PC-3 (cell line): ENCODE measurements at regions not wholly inside any gene's neighbourhood (a gene's known extent, or its start where the extent isn't known, plus 50 kb on each side); places are given as distances from the start of the nearest gene placed in this dataset.
"Not testable (repeated sequence)": the region's sequence is repeated elsewhere in the genome, so short reads cannot be mapped to it uniquely, and the experiment has no call there.

Experiments used
- ATAC-seq: fragments of 200-7000 bp; cut with Tn5 transposase; 2 replicates; pipeline ENCODE4 v1.9.1; 2020; ENCODE audit warnings: mild to moderate bottlenecking, moderate library complexity
- BruUV-seq: library from RNA; stranded (reverse); fragments of 400-500 nt; replicated peaks from 2 replicates; lab custom pipeline; 2021; lab: Mats Ljungman, UMichigan
- CTCF ChIA-PET: fragments of 300-600 bp; sonication (Branson Sonifier 250); formaldehyde crosslinking; loops from one replicate; lab custom pipeline; 2022; ENCODE audit warnings: antibody characterized with exemption; lab: Charles Lee
- POLR2A ChIA-PET: fragments of 300-600 bp; sonication (Branson Sonifier 250); formaldehyde crosslinking; loops from one replicate; lab custom pipeline; 2022; ENCODE audit warnings: antibody characterized with exemption; ENCODE audit not compliant: unreplicated experiment; lab: Charles Lee
- DNase-seq: peaks from one replicate; pipeline ENCODE4 v3.0.0-alpha.2; 2015
- H2AFZ ChIP-seq: fragments of 300-600 bp; sonication (generic); 2 replicates; pipeline ENCODE4 v1.6.0; 2016; ENCODE audit warnings: antibody characterized with exemption, low read length
- H3F3A ChIP-seq: fragments of 300-600 bp; sonication (generic); one replicate; pipeline ENCODE4 v1.6.0; 2017; ENCODE audit warnings: antibody characterized with exemption, low read length, control low read depth, mild to moderate bottlenecking; ENCODE audit not compliant: unreplicated experiment
- H3K27ac ChIP-seq: fragments of 300-600 bp; sonication (generic); 2 replicates; pipeline ENCODE4 v1.5.1; 2016; ENCODE audit warnings: mild to moderate bottlenecking, low read length
- H3K27me3 ChIP-seq: fragments of 300-600 bp; sonication (generic); 2 replicates; pipeline ENCODE4 v1.6.1; 2016; ENCODE audit warnings: low read length, mixed read lengths
- H3K36me3 ChIP-seq: fragments of 300-600 bp; sonication (generic); 2 replicates; pipeline ENCODE4 v1.6.1; 2016; ENCODE audit warnings: low read depth, mixed run types, low read length, mixed read lengths
- H3K4me1 ChIP-seq: fragments of 300-600 bp; sonication (generic); 2 replicates; pipeline ENCODE4 v1.5.1; 2016; ENCODE audit warnings: low read length; ENCODE audit not compliant: insufficient read depth
- H3K4me2 ChIP-seq: fragments of 300-600 bp; sonication (generic); 2 replicates; pipeline ENCODE4 v1.6.0; 2016; ENCODE audit warnings: low read length
- H3K4me3 ChIP-seq: fragments of 300-600 bp; sonication (generic); 2 replicates; pipeline ENCODE4 v1.5.1; 2016; ENCODE audit warnings: mild to moderate bottlenecking, low read length, mixed read lengths
- H3K79me2 ChIP-seq: fragments of 300-600 bp; sonication (generic); 2 replicates; pipeline ENCODE4 v1.6.1; 2017; ENCODE audit warnings: low read length, mixed read lengths
- H3K9ac ChIP-seq: fragments of 300-600 bp; sonication (generic); 2 replicates; pipeline ENCODE4 v1.6.0; 2016; ENCODE audit warnings: mild to moderate bottlenecking, low read length
- H3K9me2 ChIP-seq: fragments of 300-600 bp; sonication (generic); replicated peaks from 2 replicates; pipeline ENCODE4 v1.6.1; 2016; ENCODE audit warnings: mixed run types, low read length, mixed read lengths
- H3K9me3 ChIP-seq: fragments of 300-600 bp; sonication (generic); 2 replicates; pipeline ENCODE4 v1.6.1; 2016; ENCODE audit warnings: low read length, mixed read lengths
- H4K20me1 ChIP-seq: fragments of 300-600 bp; sonication (generic); 2 replicates; pipeline ENCODE4 v1.6.1; 2016; ENCODE audit warnings: low read length, mixed read lengths
- EZH2 ChIP-seq: fragments of 300-600 bp; sonication (generic); IDR thresholded peaks from one replicate; pipeline ENCODE4 v1.6.1; 2017; ENCODE audit warnings: antibody characterized with exemption, mild to moderate bottlenecking, low read length; ENCODE audit not compliant: unreplicated experiment
- EZH2phosphoT487 ChIP-seq: fragments of 300-600 bp; sonication (generic); IDR thresholded peaks from 2 replicates; pipeline ENCODE4 v1.6.1; 2018; ENCODE audit warnings: mild to moderate bottlenecking, antibody characterized with exemption, low read length, borderline replicate concordance
- intact Hi-C: fragments of 100-400 bp; cut with micrococcal nuclease; formaldehyde crosslinking; loops from 2 replicates; pipeline ENCODE4 v1.9.0; 2023
- TF ChIP-seq, protein P1 (sequence below): fragments of 300-600 bp; sonication (generic); conservative IDR thresholded peaks from 2 replicates; pipeline ENCODE4 v1.5.1; 2017; ENCODE audit warnings: antibody characterized with exemption, low read depth, mild to moderate bottlenecking, low read length

GRCh38 chr4:146104541-146104940 is 71.0 kb upstream of the LSM6 start:
- intact Hi-C loops = no loop called here
- CTCF ChIA-PET = no interaction called here
- H3K4me3 ChIP-seq = no peak overlapping the region

DNA sequence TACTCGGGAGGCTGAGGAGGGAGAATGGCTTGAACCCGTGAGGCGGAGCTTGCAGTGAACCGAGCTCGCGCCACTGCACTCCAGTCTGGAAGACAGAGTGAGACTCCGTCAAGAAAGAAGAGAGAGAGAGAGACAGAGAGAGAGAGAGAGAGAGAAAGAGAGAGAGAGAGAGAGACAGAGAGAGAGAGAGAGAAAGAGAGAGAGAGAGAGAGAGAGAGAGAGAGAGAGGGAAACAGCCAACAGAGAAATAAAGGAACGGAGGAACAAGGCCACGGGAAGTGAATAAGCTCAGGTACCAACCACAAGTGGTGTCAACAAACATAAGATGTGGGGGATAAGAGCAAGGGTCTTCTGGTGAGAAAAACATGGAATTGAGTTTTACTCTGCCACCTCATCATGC is 71.5 kb upstream of the LSM6 start:
- ATAC-seq, H3K27ac ChIP-seq, H3K36me3 ChIP-seq, H3K4me3 ChIP-seq, H3K9me3 ChIP-seq, intact Hi-C loops, H4K20me1 ChIP-seq, H3K9ac ChIP-seq, H2AFZ ChIP-seq, H3K79me2 ChIP-seq, H3K4me1 ChIP-seq, DNase-seq, H3K9me2 ChIP-seq, H3K4me2 ChIP-seq, BruUV-seq, POLR2A ChIA-PET, CTCF ChIA-PET, H3F3A ChIP-seq: not testable (repeated sequence)
- peaks cover 29% of the 10 kb centered on the region for H3K27me3 ChIP-seq

More at GRCh38 chr4:146104541-146104940, 71.0 kb upstream of the LSM6 start:
- H4K20me1 ChIP-seq = no peaks in the 10 kb centered on the region
- H2AFZ ChIP-seq = no peak overlapping the region
- no TSS peak for BruUV-seq
- no peaks in the 10 kb centered on the region for H3K9me2 ChIP-seq
- H3K36me3 ChIP-seq = no peaks in the 10 kb centered on the region
- H3K4me1 ChIP-seq = no peaks in the 10 kb centered on the region
- H3F3A ChIP-seq = no peaks in the 10 kb centered on the region
- DNase-seq (no peak), ATAC-seq (no peak)
- TF ChIP-seq, protein P1, sequence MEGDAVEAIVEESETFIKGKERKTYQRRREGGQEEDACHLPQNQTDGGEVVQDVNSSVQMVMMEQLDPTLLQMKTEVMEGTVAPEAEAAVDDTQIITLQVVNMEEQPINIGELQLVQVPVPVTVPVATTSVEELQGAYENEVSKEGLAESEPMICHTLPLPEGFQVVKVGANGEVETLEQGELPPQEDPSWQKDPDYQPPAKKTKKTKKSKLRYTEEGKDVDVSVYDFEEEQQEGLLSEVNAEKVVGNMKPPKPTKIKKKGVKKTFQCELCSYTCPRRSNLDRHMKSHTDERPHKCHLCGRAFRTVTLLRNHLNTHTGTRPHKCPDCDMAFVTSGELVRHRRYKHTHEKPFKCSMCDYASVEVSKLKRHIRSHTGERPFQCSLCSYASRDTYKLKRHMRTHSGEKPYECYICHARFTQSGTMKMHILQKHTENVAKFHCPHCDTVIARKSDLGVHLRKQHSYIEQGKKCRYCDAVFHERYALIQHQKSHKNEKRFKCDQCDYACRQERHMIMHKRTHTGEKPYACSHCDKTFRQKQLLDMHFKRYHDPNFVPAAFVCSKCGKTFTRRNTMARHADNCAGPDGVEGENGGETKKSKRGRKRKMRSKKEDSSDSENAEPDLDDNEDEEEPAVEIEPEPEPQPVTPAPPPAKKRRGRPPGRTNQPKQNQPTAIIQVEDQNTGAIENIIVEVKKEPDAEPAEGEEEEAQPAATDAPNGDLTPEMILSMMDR = no peak
- TF ChIP-seq EZH2phosphoT487 (no peak), EZH2 (no peak)
- no peaks in the 10 kb centered on the region for H3K9me3 ChIP-seq
- no peak overlapping the region for H3K9ac ChIP-seq
- no peaks in the 10 kb centered on the region for H3K79me2 ChIP-seq
- H3K4me2 ChIP-seq = no peak overlapping the region
- peaks cover 33% of the 10 kb centered on the region for H3K27me3 ChIP-seq
- POLR2A ChIA-PET = no interaction called here
- no peak overlapping the region for H3K27ac ChIP-seq

GRCh38 chr4:146099585-146099984 is 75.9 kb upstream of the LSM6 start:
- Histone ChIP-seq H3K4me1 (no peaks in the 10 kb centered on the region), H3K79me2 (no peaks in the 10 kb centered on the region), H3K4me3 (no peak overlapping the region), H3K9ac (no peak overlapping the region), H3K27me3 (peaks cover 15% of the 10 kb centered on the region), H3K36me3 (no peaks in the 10 kb centered on the region), H3K27ac (no peak overlapping the region), H2AFZ (no peak overlapping the region), H3F3A (no peaks in the 10 kb centered on the region), H3K9me2 (no peaks in the 10 kb centered on the region), H3K9me3 (no peaks in the 10 kb centered on the region), H3K4me2 (no peak overlapping the region), H4K20me1 (no peaks in the 10 kb centered on the region)
- ChIA-PET POLR2A (no interaction called here), CTCF (interaction anchor here (0.5 to 0.6 kb wide), 2 partner anchors 36 to 159 kb away, joined by 3 read pairs; no protein-coding TSS in a partner anchor)
- no TSS peak for BruUV-seq
- intact Hi-C loops = loop anchor here (5.0 kb wide), 1 partner anchor 818 kb away; no protein-coding TSS in a partner anchor
- no peak for ATAC-seq
- TF ChIP-seq EZH2phosphoT487 = no peak
- TF ChIP-seq EZH2 = no peak
- TF ChIP-seq, protein P1 = no peak
- DNase-seq = no peak
